ENCODE measurements at regions not wholly inside any gene's neighbourhood (a gene's known extent, or its start where the extent isn't known, plus 50 kb on each side); places are given as distances from the start of the nearest gene placed in this dataset.

DNA sequence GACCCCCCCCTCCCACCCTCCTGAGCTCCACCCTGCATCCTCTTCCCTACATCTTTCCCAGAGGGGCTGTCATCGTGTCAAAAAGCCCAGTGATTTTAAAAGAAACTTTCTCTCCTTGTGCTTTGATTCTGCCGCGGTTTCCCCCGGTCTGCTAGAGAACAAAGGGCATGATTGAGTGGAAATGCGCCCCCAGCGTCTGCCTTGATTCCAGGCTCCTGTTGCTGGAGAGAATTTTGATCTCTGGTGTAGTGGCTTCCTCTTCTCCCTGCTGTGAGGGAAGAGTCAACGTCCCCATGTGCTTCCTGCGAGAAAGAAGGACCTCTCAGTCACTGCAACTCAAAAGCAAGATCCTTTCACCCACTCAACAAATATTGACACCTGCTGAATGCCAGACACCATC, 61.9 kb upstream of the RAPGEF1 start:
- DNase-seq (ENCODE audit: low read depth) = no peak

DNA sequence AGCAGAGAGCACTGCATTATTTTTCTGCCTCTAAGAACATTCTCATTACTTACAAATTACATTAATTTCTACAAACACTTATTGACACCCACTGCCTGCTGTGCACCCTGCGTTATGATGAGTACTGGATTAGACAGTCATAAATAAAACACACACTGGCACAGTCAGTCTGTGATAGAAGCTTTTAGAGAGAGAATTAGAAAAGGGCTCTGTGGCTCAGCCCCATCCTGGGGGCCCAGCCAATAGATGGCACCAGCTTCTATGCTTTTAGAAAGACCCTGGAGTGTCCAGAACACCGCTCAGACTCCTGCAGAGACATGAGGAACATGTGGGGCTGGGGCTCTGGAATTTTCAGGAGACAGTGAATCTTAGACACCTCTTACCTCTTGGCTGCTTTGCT, 61.0 kb upstream of the RAPGEF1 start:
- no peak for DNase-seq (ENCODE audit: low read depth)
- TF ChIP-seq, protein P1, sequence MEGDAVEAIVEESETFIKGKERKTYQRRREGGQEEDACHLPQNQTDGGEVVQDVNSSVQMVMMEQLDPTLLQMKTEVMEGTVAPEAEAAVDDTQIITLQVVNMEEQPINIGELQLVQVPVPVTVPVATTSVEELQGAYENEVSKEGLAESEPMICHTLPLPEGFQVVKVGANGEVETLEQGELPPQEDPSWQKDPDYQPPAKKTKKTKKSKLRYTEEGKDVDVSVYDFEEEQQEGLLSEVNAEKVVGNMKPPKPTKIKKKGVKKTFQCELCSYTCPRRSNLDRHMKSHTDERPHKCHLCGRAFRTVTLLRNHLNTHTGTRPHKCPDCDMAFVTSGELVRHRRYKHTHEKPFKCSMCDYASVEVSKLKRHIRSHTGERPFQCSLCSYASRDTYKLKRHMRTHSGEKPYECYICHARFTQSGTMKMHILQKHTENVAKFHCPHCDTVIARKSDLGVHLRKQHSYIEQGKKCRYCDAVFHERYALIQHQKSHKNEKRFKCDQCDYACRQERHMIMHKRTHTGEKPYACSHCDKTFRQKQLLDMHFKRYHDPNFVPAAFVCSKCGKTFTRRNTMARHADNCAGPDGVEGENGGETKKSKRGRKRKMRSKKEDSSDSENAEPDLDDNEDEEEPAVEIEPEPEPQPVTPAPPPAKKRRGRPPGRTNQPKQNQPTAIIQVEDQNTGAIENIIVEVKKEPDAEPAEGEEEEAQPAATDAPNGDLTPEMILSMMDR (IDR thresholded peaks at IDR 0.05; ENCODE audit: insufficient read depth, low read depth, low read length, missing control alignments) = no peak
- H3K4me3 ChIP-seq (ENCODE audit: low read depth, low read length) = no peak overlapping the region

More for the DNA sequence above, 61.9 kb upstream of the RAPGEF1 start:
- TF ChIP-seq, protein P1 (IDR thresholded peaks at IDR 0.05; ENCODE audit: insufficient read depth, low read depth, low read length, missing control alignments) = no peak
- H3K4me3 ChIP-seq (ENCODE audit: low read depth, low read length) = no peak overlapping the region

DNA sequence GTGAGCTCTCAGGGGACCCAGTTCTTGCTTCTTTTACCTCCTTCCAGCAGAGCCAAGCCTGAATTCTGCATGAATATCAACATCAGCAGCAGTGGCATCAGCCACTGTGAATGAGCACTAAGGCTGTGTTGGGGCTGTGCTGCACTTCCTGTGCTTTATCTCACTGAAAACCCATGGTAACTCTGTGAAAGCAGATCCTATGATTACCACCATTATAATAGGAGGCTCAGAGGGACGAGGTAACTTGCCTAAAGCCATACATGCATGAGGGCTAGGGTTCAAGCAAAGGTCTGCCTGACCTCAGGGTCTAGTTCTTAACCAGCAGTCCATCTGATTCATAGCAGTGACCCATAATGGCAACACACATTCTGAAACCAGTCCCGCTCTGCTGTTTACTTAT, 60.5 kb upstream of the RAPGEF1 start:
- H3K4me3 ChIP-seq (ENCODE audit: low read depth, low read length) = no peak overlapping the region
- no peak for DNase-seq (ENCODE audit: low read depth)

DNA sequence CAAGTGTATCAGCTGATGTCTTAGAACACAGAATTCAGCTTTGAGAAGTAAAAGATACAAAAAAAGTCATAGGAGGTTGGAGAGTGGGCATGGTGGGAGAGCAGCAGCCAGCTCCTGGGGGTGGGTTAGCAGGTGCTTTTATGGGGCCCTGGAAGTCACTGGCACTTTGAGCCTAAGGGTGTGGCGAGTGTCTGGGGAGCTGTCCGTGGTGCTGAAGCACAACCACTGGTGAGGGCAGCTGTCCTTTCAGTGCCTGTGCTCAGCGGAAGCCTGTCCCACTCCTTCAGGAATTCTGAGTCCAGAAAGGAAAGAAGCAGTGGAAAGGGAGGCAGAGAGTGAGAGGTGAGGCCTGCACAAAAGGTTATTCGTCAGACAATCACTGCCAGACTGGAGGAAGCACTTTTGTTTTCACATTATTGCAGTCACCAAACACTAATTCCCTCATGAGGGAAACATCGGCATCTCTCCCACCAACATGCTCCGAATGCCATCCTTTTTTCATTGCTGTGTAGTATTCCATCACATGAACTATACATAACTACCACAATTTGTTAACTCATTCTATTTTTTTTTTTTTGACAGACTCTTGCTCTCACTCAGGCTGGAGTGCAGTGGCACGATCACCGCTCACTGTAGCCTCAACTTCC, 59.4 kb upstream of the RAPGEF1 start:
- TF ChIP-seq, protein P1 (IDR thresholded peaks at IDR 0.05; ENCODE audit: insufficient read depth, low read depth, low read length, missing control alignments) = no peak
- peak; percentile 41 for DNase-seq (ENCODE audit: low read depth)
- H3K4me3 ChIP-seq (ENCODE audit: low read depth, low read length) = no peak overlapping the region

More for the DNA sequence above, 60.5 kb upstream of the RAPGEF1 start:
- TF ChIP-seq, protein P1 (IDR thresholded peaks at IDR 0.05; ENCODE audit: insufficient read depth, low read depth, low read length, missing control alignments) = no peak

DNA sequence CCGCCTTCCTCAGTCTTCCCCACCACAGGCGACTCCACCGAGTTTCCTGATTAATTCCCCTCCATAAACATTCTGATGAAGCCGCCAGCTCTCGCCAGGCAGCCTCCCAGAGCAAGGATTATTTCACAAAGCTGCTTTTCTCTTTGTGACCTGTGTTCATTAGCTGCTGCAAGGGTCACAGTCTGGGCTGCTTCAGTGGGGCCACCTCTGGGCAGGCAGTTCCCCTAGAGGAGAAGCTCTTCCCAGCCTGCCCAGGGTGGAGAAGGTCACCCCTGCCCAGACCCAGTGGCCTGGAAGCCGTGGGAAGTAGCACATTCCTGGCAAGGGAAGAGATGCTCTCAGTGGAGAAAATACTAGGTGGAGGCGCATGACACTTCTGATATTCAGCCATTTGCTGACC, 58.4 kb upstream of the RAPGEF1 start:
- TF ChIP-seq, protein P1 (IDR thresholded peaks at IDR 0.05; ENCODE audit: insufficient read depth, low read depth, low read length, missing control alignments) = no peak
- DNase-seq (ENCODE audit: low read depth) = no peak
- no peak overlapping the region for H3K4me3 ChIP-seq (ENCODE audit: low read depth, low read length)

DNA sequence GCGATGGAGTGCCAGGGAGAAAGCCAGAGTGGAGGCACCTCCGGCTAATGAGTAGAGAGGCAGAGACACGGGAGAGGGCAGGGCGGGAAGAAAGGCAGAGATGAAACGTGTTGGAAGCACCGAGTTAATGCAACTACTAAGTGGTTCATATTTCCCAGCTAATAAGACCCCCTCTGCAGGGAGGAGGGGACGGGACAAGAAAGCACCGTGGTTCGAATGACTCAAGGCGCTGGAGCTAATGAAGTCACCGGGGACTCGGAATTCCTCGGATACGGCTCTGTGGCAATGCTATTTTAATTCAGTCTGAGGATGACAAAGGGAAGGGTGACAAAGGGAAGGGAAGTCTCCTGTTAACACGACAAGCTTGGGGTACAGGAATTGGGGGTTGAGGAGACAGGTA, 54.5 kb upstream of the RAPGEF1 start:
- no peak overlapping the region for H3K4me3 ChIP-seq (ENCODE audit: low read depth, low read length)
- DNase-seq (ENCODE audit: low read depth) = no peak
- TF ChIP-seq, protein P1 (IDR thresholded peaks at IDR 0.05; ENCODE audit: insufficient read depth, low read depth, low read length, missing control alignments) = no peak
